ENCODE measurements at regions not wholly inside any gene's neighbourhood (a gene's known extent, or its start where the extent isn't known, plus 50 kb on each side); places are given as distances from the start of the nearest gene placed in this dataset.

DNA sequence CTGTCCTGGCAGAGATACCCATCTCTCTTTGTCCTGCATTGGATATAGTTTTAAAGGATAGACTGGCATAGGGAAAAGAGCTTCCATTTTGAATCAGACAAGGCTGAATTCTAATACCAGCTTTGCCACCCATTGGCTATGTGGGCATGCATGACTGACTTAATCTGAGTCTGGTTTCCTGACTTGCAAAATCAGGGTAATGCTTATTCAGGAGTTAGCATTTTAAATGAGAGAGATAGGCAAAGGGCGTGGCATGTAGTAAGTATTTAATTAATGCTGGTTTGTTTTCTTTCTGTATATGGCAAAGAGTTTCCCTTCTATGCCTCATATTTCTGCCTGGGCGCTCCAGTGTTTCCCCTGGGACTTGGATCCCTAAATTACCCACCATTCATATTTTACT lies 492.9 kb downstream of the IGSF11 start:
- TF ChIP-seq, protein P1, sequence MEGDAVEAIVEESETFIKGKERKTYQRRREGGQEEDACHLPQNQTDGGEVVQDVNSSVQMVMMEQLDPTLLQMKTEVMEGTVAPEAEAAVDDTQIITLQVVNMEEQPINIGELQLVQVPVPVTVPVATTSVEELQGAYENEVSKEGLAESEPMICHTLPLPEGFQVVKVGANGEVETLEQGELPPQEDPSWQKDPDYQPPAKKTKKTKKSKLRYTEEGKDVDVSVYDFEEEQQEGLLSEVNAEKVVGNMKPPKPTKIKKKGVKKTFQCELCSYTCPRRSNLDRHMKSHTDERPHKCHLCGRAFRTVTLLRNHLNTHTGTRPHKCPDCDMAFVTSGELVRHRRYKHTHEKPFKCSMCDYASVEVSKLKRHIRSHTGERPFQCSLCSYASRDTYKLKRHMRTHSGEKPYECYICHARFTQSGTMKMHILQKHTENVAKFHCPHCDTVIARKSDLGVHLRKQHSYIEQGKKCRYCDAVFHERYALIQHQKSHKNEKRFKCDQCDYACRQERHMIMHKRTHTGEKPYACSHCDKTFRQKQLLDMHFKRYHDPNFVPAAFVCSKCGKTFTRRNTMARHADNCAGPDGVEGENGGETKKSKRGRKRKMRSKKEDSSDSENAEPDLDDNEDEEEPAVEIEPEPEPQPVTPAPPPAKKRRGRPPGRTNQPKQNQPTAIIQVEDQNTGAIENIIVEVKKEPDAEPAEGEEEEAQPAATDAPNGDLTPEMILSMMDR (IDR thresholded peaks at IDR 0.05; ENCODE audit: control extremely low read depth in 1 of 3, insufficient read depth in 1 of 3, low read depth in 1 of 3, low read length in 3 of 3), result no peak
- TF ChIP-seq RBBP5 (IDR thresholded peaks at IDR 0.05; ENCODE audit: borderline replicate concordance, low read depth, low read length) (no peak), EZH2 (IDR thresholded peaks at IDR 0.05; ENCODE audit: low read depth, low read length, severe bottlenecking) (no peak), GABPA (IDR thresholded peaks at IDR 0.05; ENCODE audit: borderline replicate concordance, insufficient read depth, low read length) (no peak), POLR2A (IDR thresholded peaks at IDR 0.05; ENCODE audit: control extremely low read depth in 1 of 2, low read depth in 2 of 2, low read length in 2 of 2) (no peak), JUND (IDR thresholded peaks at IDR 0.05; ENCODE audit: low read length) (no peak), FOSL1 (IDR thresholded peaks at IDR 0.05; ENCODE audit: insufficient read depth, low read depth, low read length) (no peak), RAD21 (IDR thresholded peaks at IDR 0.05 in 1 of 2, conservative IDR thresholded peaks at IDR 0.05 in 1 of 2; ENCODE audit: low read depth in 2 of 2, low read length in 2 of 2) (no peak), SP2 (IDR thresholded peaks at IDR 0.05; ENCODE audit: low read length) (no peak), POLR2AphosphoS5 (IDR thresholded peaks at IDR 0.05; ENCODE audit: low read depth, low read length) (no peak)
- TF ChIP-seq, protein P2, sequence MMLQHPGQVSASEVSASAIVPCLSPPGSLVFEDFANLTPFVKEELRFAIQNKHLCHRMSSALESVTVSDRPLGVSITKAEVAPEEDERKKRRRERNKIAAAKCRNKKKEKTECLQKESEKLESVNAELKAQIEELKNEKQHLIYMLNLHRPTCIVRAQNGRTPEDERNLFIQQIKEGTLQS (IDR thresholded peaks at IDR 0.05; ENCODE audit: insufficient read depth, low read depth, low read length), result no peak
- TF ChIP-seq, protein P3, sequence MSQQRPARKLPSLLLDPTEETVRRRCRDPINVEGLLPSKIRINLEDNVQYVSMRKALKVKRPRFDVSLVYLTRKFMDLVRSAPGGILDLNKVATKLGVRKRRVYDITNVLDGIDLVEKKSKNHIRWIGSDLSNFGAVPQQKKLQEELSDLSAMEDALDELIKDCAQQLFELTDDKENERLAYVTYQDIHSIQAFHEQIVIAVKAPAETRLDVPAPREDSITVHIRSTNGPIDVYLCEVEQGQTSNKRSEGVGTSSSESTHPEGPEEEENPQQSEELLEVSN (IDR thresholded peaks at IDR 0.05), result no peak
